Inferior parietal cortex (tissue), 1 donor: ENCODE measurements at regions not wholly inside any gene's neighbourhood (a gene's known extent, or its start where the extent isn't known, plus 50 kb on each side); places are given as distances from the start of the nearest gene placed in this dataset.

ENCODE experiments used
- DNase-seq: peaks from one replicate; pipeline ENCODE4 v3.0.0-alpha.2; 2016; ENCODE audit errors: extremely low spot score

GRCh38 chr3:180829409-180830405 is 82.8 kb upstream of the FXR1 start:
- no peak for DNase-seq

GRCh38 chr3:180835501-180835900 is 77.0 kb upstream of the FXR1 start:
- no peak for DNase-seq

GRCh38 chr3:180836766-180837165 is 75.7 kb upstream of the FXR1 start:
- no peak for DNase-seq

GRCh38 chr3:180854887-180855286 is 57.6 kb upstream of the FXR1 start:
- DNase-seq, result no peak

GRCh38 chr3:180855364-180855763 is 57.1 kb upstream of the FXR1 start:
- DNase-seq, result no peak

GRCh38 chr3:180855956-180856355 is 56.5 kb upstream of the FXR1 start:
- DNase-seq, result no peak

GRCh38 chr3:180860180-180860858 is 52.2 kb upstream of the FXR1 start:
- no peak for DNase-seq
